AG09309 (cell line): ENCODE measurements at regions not wholly inside any gene's neighbourhood (a gene's known extent, or its start where the extent isn't known, plus 50 kb on each side); places are given as distances from the start of the nearest gene placed in this dataset.

Source experiments
- DNase-seq: peaks from one replicate; pipeline ENCODE4 v3.0.0-alpha.2; 2010; ENCODE audit warnings: low read depth
- H3K4me3 ChIP-seq: 2 replicates; pipeline ENCODE4 v1.5.1; 2011; ENCODE audit warnings: mild to moderate bottlenecking, low read depth, low read length, moderate library complexity; ENCODE audit not compliant: control insufficient read depth
- TF ChIP-seq, protein P1 (sequence below): IDR thresholded peaks from 2 replicates; pipeline ENCODE4 v1.5.1; 2011; ENCODE audit warnings: mild to moderate bottlenecking, low read depth, low read length, inconsistent platforms; ENCODE audit not compliant: insufficient read depth, control insufficient read depth; ENCODE audit errors: missing control alignments

GRCh38 chr1:90826834-90827233 lies 109.7 kb upstream of the BARHL2 start:
- no peak overlapping the region for H3K4me3 ChIP-seq
- no peak for DNase-seq
- TF ChIP-seq, protein P1, sequence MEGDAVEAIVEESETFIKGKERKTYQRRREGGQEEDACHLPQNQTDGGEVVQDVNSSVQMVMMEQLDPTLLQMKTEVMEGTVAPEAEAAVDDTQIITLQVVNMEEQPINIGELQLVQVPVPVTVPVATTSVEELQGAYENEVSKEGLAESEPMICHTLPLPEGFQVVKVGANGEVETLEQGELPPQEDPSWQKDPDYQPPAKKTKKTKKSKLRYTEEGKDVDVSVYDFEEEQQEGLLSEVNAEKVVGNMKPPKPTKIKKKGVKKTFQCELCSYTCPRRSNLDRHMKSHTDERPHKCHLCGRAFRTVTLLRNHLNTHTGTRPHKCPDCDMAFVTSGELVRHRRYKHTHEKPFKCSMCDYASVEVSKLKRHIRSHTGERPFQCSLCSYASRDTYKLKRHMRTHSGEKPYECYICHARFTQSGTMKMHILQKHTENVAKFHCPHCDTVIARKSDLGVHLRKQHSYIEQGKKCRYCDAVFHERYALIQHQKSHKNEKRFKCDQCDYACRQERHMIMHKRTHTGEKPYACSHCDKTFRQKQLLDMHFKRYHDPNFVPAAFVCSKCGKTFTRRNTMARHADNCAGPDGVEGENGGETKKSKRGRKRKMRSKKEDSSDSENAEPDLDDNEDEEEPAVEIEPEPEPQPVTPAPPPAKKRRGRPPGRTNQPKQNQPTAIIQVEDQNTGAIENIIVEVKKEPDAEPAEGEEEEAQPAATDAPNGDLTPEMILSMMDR: no peak

GRCh38 chr1:90826024-90826423 lies 108.9 kb upstream of the BARHL2 start:
- DNase-seq: no peak
- no peak overlapping the region for H3K4me3 ChIP-seq
- TF ChIP-seq, protein P1: no peak

DNA sequence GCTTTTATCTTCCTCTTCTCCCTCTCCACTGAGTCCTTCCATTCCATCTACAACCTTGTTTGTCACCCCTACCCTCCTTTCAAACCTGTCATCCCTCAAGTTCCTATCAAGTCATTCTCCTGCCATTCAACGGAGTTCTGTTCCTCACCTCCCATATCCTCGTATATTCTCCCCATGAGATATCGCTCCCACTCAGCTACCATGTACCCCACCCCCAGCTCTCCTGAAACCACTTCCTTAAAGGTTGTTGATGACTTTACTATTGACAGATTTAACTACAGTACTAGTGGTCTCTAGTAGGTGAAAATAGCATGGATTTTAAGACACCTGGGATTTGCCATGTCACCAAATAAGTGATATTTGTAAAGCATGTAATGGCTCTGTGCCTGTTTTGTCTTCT lies 107.4 kb upstream of the BARHL2 start:
- no peak for DNase-seq
- H3K4me3 ChIP-seq: no peak overlapping the region
- TF ChIP-seq, protein P1: no peak

GRCh38 chr1:90823686-90824085 lies 106.6 kb upstream of the BARHL2 start:
- TF ChIP-seq, protein P1: no peak
- no peak overlapping the region for H3K4me3 ChIP-seq
- DNase-seq: no peak

DNA sequence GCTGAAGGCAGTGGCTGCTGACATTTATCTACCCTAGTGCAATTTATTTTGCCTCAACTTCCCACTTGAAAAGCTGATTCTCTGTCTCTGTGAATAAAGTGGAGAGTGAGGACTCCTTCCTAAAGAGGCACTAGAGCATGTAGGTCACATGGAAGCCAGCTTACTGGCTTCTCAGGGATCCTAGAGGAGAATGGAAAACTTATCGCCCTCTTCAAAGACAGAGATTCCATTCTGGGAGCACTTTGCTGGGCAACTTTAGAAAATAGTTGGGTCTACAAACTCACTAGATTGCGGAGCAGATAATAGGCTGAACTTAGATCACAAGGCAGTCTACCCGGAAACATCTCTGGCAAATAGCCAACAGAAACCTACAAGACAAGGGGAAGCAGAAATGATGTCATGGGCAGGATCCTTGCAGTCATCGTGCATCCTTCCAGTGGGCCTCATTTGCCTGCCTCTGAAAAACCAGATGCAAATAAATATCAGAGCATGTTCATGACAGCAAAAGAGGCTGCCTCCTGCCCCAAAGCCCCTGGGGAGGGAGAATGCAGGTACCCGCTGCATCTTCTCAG lies 104.8 kb upstream of the BARHL2 start:
- DNase-seq: no peak
- no peak overlapping the region for H3K4me3 ChIP-seq
- TF ChIP-seq, protein P1: no peak

DNA sequence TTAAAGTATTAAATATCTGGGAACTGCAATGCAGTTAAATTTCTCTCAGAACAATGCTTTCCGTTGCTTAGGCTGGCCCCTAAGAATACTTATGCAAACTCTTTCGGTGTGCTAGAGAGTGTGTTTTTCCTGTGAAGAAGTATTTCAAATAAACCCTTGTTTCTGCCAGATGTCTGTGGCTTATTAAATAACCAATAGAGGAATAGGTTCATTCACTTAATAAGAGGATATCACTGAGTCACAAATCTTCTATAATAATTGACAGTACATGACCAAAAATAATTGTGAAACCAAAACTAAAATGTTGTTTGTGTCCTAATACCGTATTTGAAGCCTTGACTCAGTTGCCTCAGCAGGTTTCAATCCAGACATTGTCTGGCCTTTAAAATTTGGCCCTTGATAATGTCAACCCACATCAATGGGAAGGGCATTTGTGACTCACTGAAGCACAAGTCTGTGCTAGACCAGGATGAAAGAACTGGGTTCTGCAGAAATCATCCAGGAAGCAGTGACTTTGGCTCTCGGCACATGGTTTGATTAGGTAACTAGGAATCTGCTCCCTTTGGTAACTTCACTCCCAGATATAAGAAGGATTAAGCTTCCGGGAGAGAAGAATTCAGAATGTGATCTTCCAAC lies 104.2 kb upstream of the BARHL2 start:
- H3K4me3 ChIP-seq: no peak overlapping the region
- DNase-seq: no peak
- TF ChIP-seq, protein P1: no peak
